ENCODE measurements at regions not wholly inside any gene's neighbourhood (a gene's known extent, or its start where the extent isn't known, plus 50 kb on each side); places are given as distances from the start of the nearest gene placed in this dataset.

DNA sequence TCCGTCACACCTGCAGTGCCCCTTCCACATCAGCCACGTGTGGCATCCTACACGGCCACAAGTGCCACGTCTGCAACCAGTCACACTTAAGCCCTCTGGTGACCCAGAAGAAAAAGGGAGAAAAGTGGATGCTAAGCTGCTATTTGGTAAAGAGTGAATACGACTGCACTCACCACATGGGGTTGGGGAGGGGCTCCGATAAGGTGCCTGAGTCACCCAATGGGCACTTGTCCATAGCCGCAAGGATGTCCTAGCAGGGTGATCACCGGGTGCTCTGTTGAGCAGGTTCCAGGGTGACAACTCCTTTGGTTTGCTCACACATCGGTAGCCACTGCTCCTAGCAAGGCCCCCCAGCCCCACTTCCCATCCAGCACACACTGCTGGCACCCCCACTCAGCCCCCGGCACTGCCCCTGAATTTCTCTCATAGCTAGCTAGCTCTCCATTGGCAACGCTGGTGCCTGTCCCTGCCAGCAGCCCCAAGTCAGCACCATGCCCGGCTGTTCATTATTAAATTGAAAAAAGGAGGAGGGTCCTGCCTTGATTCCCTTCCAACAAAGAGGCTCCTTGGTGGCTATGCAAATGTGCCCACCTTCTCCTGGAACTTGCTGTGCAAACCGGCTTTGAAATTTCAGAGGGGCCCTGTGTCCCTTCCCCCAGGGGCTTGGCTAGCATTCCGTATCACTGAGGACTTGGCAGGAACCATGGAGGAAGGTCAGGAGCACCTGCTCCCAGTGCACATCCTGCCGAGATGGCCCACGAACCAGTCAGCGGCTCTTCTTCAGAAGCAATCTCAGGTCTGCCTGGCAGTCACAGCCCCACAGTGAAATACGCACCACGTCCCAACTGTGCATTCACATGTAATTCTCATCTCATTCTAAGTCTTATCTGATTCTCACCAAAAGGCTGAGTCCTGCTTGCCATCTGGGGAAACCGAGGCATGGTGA is 227.7 kb upstream of the DIO3 start:
- no peak for TF ChIP-seq EP300 (IDR thresholded peaks at IDR 0.05)
- TF ChIP-seq POLR2AphosphoS5 (IDR thresholded peaks at IDR 0.05) = no peak
- no peak for TF ChIP-seq CTCF (IDR thresholded peaks at IDR 0.05)
- no peak for TF ChIP-seq POLR2A (IDR thresholded peaks at IDR 0.05)
- Histone ChIP-seq H3K4me1 (peaks cover 0 to 7% (median 0%) of the 10 kb centered on the region in 4 donors), H3K27me3 (peaks cover 0 to 22% (median 0%) of the 10 kb centered on the region in 3 donors), H3K36me3 (no peaks in the 10 kb centered on the region), H3K9me3 (no peaks in the 10 kb centered on the region), H3K27ac (no peak overlapping the region), H3K4me3 (no peak overlapping the region)
- intact Hi-C loops (cut with DNase I; ENCODE audit: low total_unique reads) = no loop called here
- no peak for DNase-seq
- WGBS, 5 donors = 79 to 87% (median 85%) methylated on average over 20 of the region's 20 CpGs

DNA sequence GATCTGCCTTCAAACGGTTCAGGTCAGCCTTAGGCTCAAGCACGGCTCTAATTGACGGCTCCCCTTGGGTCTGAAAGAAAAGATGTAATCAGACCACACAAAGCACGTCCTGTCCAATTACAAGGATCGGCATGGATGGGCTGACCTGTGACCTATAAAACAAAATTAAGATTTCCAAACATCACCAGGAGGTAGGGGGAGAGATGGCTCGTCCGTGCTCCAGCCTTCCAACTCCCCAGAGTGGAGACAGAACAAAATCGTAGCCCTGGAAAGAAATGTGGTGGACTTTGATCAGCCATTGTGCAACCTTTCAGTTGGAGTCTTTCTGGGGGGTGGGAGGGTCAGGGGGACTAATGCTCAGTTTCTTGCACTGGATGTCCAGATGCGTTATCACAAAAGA is 226.6 kb upstream of the DIO3 start:
- Histone ChIP-seq H3K9me3 (no peaks in the 10 kb centered on the region), H3K4me1 (peaks cover 0 to 7% (median 0%) of the 10 kb centered on the region in 4 donors), H3K4me3 (no peak overlapping the region), H3K36me3 (no peaks in the 10 kb centered on the region), H3K27me3 (peaks cover 0 to 28% (median 0%) of the 10 kb centered on the region in 3 donors), H3K27ac (peak overlapping the region in 2 of 5 donors; percentile 13 to 22)
- TF ChIP-seq POLR2AphosphoS5 (IDR thresholded peaks at IDR 0.05) (no peak), POLR2A (IDR thresholded peaks at IDR 0.05) (no peak)
- intact Hi-C loops (cut with DNase I; ENCODE audit: low total_unique reads) = no loop called here
- no peak for DNase-seq
- 55 to 68% (median 58%) methylated on average over 8 to 9 of the region's 9 CpGs for WGBS, 5 donors

DNA sequence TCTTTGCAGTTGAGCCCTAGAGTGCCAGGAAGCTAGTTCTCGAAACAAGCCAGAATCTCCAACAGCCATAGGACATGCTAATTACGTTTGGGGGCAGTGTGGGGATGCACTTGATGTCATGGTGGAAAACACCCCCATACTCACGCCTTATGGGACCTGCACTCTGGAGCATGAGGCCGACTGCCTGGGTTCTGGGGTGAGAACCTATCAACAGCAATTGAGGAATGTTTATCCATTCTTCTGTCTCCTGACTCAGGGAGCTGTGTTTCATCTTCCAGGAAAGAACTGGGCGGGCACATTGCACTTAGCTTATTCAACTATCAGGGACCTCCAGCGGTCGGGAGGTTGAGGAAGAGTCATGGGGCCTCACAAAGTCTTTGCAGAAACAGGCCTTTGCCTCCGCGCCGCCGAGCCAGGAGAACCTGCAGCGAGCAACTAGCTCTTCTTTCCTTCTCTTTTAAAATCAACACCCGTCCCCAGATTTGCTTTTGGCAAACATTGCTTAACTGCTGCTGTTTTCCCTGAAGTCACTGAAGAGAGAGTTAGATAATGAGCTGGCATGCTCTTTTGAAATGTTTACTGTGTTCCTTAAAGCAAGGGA is 226.1 kb upstream of the DIO3 start:
- 23 to 54% (median 40%) methylated on average over 13 of the region's 13 CpGs for WGBS, 5 donors
- TF ChIP-seq CTCF (IDR thresholded peaks at IDR 0.05) (no peak), POLR2A (IDR thresholded peaks at IDR 0.05) (no peak), POLR2AphosphoS5 (IDR thresholded peaks at IDR 0.05) (peak in 1 of 3 donors; percentile 4), EP300 (IDR thresholded peaks at IDR 0.05) (no peak)
- H3K9me3 ChIP-seq = no peaks in the 10 kb centered on the region
- H3K36me3 ChIP-seq = no peaks in the 10 kb centered on the region
- no peak for DNase-seq
- peaks cover 0 to 30% (median 0%) of the 10 kb centered on the region in 3 donors for H3K27me3 ChIP-seq
- H3K27ac ChIP-seq = peak overlapping the region in 2 of 5 donors; percentile 13 to 22
- peaks cover 0 to 7% (median 0%) of the 10 kb centered on the region in 4 donors for H3K4me1 ChIP-seq
- H3K4me3 ChIP-seq = no peak overlapping the region
- intact Hi-C loops (cut with DNase I; ENCODE audit: low total_unique reads) = no loop called here

DNA sequence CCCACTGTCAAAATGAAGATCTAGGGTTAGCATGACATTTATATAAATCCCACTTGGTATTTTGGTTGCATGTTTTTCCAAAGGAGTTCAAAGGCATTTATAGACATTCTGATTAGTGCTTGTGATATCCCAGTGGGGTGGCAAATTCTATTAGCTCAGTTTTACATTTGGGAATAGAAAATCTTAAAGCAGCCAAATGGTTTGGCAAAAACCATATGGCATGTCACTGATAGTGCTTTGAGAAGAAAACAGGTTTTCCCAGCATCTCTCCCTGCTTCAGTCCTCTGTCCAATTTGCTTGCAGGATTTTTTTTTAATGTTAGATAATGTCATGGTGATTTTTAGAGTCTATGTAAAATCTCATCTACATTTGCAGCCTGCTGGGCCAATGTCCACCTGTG is 225.1 kb upstream of the DIO3 start:
- intact Hi-C loops (cut with DNase I; ENCODE audit: low total_unique reads) = no loop called here
- Histone ChIP-seq H3K27ac (no peak overlapping the region), H3K4me3 (no peak overlapping the region), H3K9me3 (no peaks in the 10 kb centered on the region), H3K36me3 (no peaks in the 10 kb centered on the region), H3K27me3 (peaks cover 0 to 30% (median 0%) of the 10 kb centered on the region in 3 donors), H3K4me1 (peaks cover 0 to 7% (median 0%) of the 10 kb centered on the region in 4 donors)
- TF ChIP-seq POLR2AphosphoS5 (IDR thresholded peaks at IDR 0.05) (no peak), CTCF (IDR thresholded peaks at IDR 0.05) (no peak), EP300 (IDR thresholded peaks at IDR 0.05) (no peak), POLR2A (IDR thresholded peaks at IDR 0.05) (no peak)
- DNase-seq = no peak
